Caco-2 (cell line): ENCODE measurements at regions not wholly inside any gene's neighbourhood (a gene's known extent, or its start where the extent isn't known, plus 50 kb on each side); places are given as distances from the start of the nearest gene placed in this dataset.

Experiments
- BruUV-seq: library from RNA; stranded (reverse); fragments of 400-500 nt; replicated peaks from 2 replicates; lab custom pipeline; 2021; lab: Mats Ljungman, UMichigan
- CTCF ChIA-PET: fragments of 300-600 bp; sonication (Branson Sonifier 250); formaldehyde crosslinking; loops from one replicate; lab custom pipeline; 2022; ENCODE audit warnings: antibody characterized with exemption; lab: Charles Lee
- POLR2A ChIA-PET: fragments of 300-600 bp; sonication (Branson Sonifier 250); formaldehyde crosslinking; loops from one replicate; lab custom pipeline; 2022; ENCODE audit warnings: antibody characterized with exemption; lab: Charles Lee
- DNase-seq, 2 experiments: peaks; one replicate each; pipeline versions ENCODE4 v3.0.0 to v3.0.0-alpha.2; 2020 to 2022
- H3K27me3 ChIP-seq: replicated peaks from 2 replicates; pipeline ENCODE4 v1.6.0; 2011; ENCODE audit warnings: low read length; ENCODE audit not compliant: control insufficient read depth, insufficient read depth
- H3K36me3 ChIP-seq: 2 replicates; pipeline ENCODE4 v1.5.1; 2011; ENCODE audit warnings: low read length; ENCODE audit not compliant: control insufficient read depth, insufficient read depth
- H3K4me1 ChIP-seq: fragments of 250-450 bp; sonication (Bioruptor Pico); 2 replicates; pipeline ENCODE4 v1.5.1; 2020; ENCODE audit warnings: mild to moderate bottlenecking
- H3K4me3 ChIP-seq: 2 replicates; pipeline ENCODE4 v1.5.1; 2011; ENCODE audit warnings: low read depth, mild to moderate bottlenecking, control low read depth, low read length
- H3K9me3 ChIP-seq: fragments of 250-450 bp; sonication (Bioruptor Pico); 2 replicates; pipeline ENCODE4 v1.5.1; 2020; ENCODE audit warnings: mild to moderate bottlenecking, moderate library complexity
- H3K27ac Mint-ChIP-seq: one replicate; pipeline ENCODE4 v1.8.0; 2022; ENCODE audit warnings: mixed read lengths; ENCODE audit not compliant: unreplicated experiment
- H3K27me3 Mint-ChIP-seq: one replicate; pipeline ENCODE4 v1.8.0; 2022; ENCODE audit warnings: mixed read lengths; ENCODE audit not compliant: insufficient read depth, unreplicated experiment
- H3K36me3 Mint-ChIP-seq: one replicate; pipeline ENCODE4 v1.8.0; 2022; ENCODE audit warnings: mild to moderate bottlenecking, mixed read lengths; ENCODE audit not compliant: insufficient read depth, unreplicated experiment
- H3K4me1 Mint-ChIP-seq: one replicate; pipeline ENCODE4 v1.8.0; 2022; ENCODE audit warnings: low read depth, mixed read lengths; ENCODE audit not compliant: unreplicated experiment
- H3K4me3 Mint-ChIP-seq: one replicate; pipeline ENCODE4 v1.8.0; 2022; ENCODE audit warnings: mild to moderate bottlenecking, moderate library complexity, mixed read lengths; ENCODE audit not compliant: unreplicated experiment
- H3K9me3 Mint-ChIP-seq: one replicate; pipeline ENCODE4 v1.8.0; 2022; ENCODE audit warnings: mixed read lengths; ENCODE audit not compliant: unreplicated experiment
- intact Hi-C: fragments of 100-400 bp; cut with micrococcal nuclease; formaldehyde crosslinking; loops from one replicate; pipeline ENCODE4 v1.10.0; 2022; ENCODE audit not compliant: unreplicated experiment
- TF ChIP-seq, protein P1 (sequence below), 2 experiments: fragments of 200-600 bp in 1 of 2; IDR thresholded peaks; 1 replicate in 1 of 2; 2 replicates in 1 of 2; pipeline versions ENCODE4 v1.5.1 to v1.8.0; 2011 to 2022; ENCODE audit warnings: antibody characterized with exemption in 1 of 2, control low read depth in 1 of 2, inconsistent platforms in 1 of 2, low read depth in 1 of 2, low read length in 1 of 2, mild to moderate bottlenecking in 1 of 2, moderate library complexity in 1 of 2; ENCODE audit not compliant: insufficient read depth in 1 of 2, severe bottlenecking in 1 of 2, unreplicated experiment in 1 of 2

DNA sequence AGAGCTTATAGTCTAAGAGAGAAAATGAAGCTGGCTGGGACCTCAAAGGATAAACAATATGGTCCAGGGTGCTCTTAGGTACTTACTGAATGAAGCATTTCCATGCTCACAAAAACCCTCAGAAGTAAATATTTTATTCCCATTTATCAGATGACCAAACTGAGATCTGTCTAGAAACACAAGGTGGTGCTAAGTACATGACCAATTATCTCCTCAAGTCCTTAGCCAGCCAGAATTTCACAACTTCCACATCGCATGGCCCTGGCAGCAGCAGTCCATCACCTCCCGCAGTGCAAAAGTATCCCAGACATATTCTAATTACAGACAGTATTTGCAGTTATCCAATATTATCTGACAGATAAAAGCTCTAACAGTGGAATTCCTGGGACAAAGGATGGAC lies 321.7 kb upstream of the PROX1 start:
- ChIA-PET POLR2A (no interaction called here), CTCF (no interaction called here)
- no peaks in the 10 kb centered on the region for H3K27me3 Mint-ChIP-seq
- no peak overlapping the region for H3K4me3 Mint-ChIP-seq
- no peak overlapping the region for H3K4me3 ChIP-seq
- TF ChIP-seq, protein P1, sequence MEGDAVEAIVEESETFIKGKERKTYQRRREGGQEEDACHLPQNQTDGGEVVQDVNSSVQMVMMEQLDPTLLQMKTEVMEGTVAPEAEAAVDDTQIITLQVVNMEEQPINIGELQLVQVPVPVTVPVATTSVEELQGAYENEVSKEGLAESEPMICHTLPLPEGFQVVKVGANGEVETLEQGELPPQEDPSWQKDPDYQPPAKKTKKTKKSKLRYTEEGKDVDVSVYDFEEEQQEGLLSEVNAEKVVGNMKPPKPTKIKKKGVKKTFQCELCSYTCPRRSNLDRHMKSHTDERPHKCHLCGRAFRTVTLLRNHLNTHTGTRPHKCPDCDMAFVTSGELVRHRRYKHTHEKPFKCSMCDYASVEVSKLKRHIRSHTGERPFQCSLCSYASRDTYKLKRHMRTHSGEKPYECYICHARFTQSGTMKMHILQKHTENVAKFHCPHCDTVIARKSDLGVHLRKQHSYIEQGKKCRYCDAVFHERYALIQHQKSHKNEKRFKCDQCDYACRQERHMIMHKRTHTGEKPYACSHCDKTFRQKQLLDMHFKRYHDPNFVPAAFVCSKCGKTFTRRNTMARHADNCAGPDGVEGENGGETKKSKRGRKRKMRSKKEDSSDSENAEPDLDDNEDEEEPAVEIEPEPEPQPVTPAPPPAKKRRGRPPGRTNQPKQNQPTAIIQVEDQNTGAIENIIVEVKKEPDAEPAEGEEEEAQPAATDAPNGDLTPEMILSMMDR (IDR thresholded peaks at IDR 0.05; ENCODE audit: insufficient read depth in 1 of 2, low read depth in 1 of 2, low read length in 1 of 2, severe bottlenecking in 1 of 2, unreplicated experiment in 1 of 2) = no peak
- H3K36me3 ChIP-seq = no peaks in the 10 kb centered on the region
- H3K27ac Mint-ChIP-seq = no peak overlapping the region
- H3K4me1 Mint-ChIP-seq = peaks cover 8% of the 10 kb centered on the region
- H3K9me3 ChIP-seq = no peaks in the 10 kb centered on the region
- intact Hi-C loops = no loop called here
- H3K36me3 Mint-ChIP-seq = no peaks in the 10 kb centered on the region
- H3K27me3 ChIP-seq = no peaks in the 10 kb centered on the region
- no peak for DNase-seq
- no peaks in the 10 kb centered on the region; the same call in 1 of the 2 replicates for H3K4me1 ChIP-seq
- no TSS peak for BruUV-seq
- H3K9me3 Mint-ChIP-seq = no peaks in the 10 kb centered on the region

DNA sequence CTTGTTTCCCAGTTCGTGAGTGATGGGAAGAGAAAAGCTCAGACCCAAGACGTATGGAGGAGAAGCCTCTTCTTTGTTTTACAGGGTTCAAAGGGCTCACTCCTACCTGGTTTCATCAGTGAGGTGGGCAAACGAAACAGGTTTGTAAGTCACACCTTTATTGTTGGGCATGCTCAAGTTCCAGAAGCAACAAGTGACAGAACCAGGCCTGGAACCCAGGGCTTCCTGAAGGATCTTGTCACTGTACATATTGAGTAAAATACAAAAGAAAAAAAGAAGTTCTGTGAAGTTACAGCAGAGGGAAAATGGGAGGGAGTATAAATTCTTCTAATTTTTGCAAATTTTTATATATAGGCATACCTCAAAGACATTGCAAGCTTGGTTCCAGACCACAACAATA lies 320.9 kb upstream of the PROX1 start:
- no TSS peak for BruUV-seq
- no peaks in the 10 kb centered on the region; the same call in 1 of the 2 replicates for H3K4me1 ChIP-seq
- ChIA-PET CTCF (no interaction called here), POLR2A (no interaction called here)
- H3K9me3 Mint-ChIP-seq = peaks cover 3% of the 10 kb centered on the region
- no peak overlapping the region for H3K4me3 ChIP-seq
- no peaks in the 10 kb centered on the region for H3K36me3 ChIP-seq
- H3K27me3 Mint-ChIP-seq = no peaks in the 10 kb centered on the region
- TF ChIP-seq, protein P1 (IDR thresholded peaks at IDR 0.05; ENCODE audit: insufficient read depth in 1 of 2, low read depth in 1 of 2, low read length in 1 of 2, severe bottlenecking in 1 of 2, unreplicated experiment in 1 of 2) = no peak
- H3K36me3 Mint-ChIP-seq = no peaks in the 10 kb centered on the region
- no peak overlapping the region for H3K27ac Mint-ChIP-seq
- intact Hi-C loops = no loop called here
- H3K4me1 Mint-ChIP-seq = peaks cover 8% of the 10 kb centered on the region
- no peaks in the 10 kb centered on the region for H3K9me3 ChIP-seq
- H3K27me3 ChIP-seq = no peaks in the 10 kb centered on the region
- no peak for DNase-seq
- no peak overlapping the region for H3K4me3 Mint-ChIP-seq

DNA sequence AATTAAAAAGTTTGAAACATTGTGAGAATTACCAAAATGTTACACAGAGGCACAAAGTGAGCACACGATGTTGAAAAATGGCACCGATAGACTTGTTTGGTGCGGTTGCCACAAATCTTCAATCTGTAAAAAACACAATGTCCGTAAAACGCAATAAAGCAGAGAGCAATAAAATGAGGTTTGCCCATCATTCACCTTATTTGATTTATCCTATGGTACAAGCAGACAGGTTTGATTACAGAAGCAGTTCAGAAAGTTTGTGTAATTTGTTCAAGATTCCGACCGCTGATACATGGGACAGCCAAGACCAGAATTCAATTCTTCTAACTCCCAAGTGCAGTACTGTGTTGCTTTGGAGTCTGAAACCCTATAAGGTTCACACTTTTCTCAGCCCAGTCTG lies 318.3 kb upstream of the PROX1 start:
- Histone ChIP-seq H3K4me1 (peaks cover 5% of the 10 kb centered on the region), H3K27me3 (no peaks in the 10 kb centered on the region), H3K36me3 (no peaks in the 10 kb centered on the region), H3K4me3 (no peak overlapping the region), H3K9me3 (peaks cover 6% of the 10 kb centered on the region; the same call in 1 of the 2 replicates)
- Mint-ChIP-seq H3K9me3 (peaks cover 15% of the 10 kb centered on the region), H3K4me1 (peaks cover 8% of the 10 kb centered on the region), H3K27me3 (no peaks in the 10 kb centered on the region), H3K4me3 (no peak overlapping the region), H3K36me3 (no peaks in the 10 kb centered on the region), H3K27ac (no peak overlapping the region)
- no TSS peak for BruUV-seq
- TF ChIP-seq, protein P1 (IDR thresholded peaks at IDR 0.05; ENCODE audit: insufficient read depth in 1 of 2, low read depth in 1 of 2, low read length in 1 of 2, severe bottlenecking in 1 of 2, unreplicated experiment in 1 of 2) = no peak
- intact Hi-C loops = no loop called here
- ChIA-PET CTCF (no interaction called here), POLR2A (no interaction called here)
- DNase-seq = no peak
